GM18499 (cell line): ENCODE measurements at regions not wholly inside any gene's neighbourhood (a gene's known extent, or its start where the extent isn't known, plus 50 kb on each side); places are given as distances from the start of the nearest gene placed in this dataset.

ENCODE experiments used
- ATAC-seq: cut with Tn5 transposase; IDR thresholded peaks from one replicate; pipeline ENCODE4 v1.9.1; 2021; ENCODE audit warnings: moderate number of reproducible peaks; ENCODE audit not compliant: insufficient read depth, unreplicated experiment

DNA sequence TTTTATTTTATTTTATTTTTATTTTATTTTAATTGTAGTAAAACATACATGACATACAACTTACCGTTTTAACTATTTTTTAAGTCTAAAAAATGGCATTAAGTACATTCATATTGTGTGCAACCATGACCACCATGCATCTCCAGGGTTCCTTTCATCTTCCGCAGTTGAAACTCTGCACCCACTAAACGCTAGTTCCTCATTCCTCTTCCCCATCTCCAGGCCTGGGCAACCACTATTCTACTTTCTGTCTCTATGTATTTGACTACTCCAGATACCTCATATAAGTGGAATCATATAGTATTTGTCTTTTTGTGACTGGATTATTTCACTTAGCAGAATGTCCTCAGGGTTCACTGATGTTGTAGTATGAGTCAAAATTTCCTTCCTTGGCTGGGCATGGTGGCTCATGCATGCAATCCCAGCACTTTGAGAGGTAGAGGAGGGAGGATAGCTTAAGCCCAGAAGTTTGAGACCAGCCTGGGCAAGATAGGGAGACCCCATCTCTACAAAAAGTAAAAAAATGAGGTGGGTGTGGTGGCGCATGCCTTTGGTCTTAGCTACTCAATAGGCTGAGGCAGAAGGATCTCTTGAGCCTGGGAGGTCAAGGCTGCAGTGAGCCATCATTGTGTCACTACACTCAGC lies 55.7 kb upstream of the ZNF507 start:
- no peak for ATAC-seq

DNA sequence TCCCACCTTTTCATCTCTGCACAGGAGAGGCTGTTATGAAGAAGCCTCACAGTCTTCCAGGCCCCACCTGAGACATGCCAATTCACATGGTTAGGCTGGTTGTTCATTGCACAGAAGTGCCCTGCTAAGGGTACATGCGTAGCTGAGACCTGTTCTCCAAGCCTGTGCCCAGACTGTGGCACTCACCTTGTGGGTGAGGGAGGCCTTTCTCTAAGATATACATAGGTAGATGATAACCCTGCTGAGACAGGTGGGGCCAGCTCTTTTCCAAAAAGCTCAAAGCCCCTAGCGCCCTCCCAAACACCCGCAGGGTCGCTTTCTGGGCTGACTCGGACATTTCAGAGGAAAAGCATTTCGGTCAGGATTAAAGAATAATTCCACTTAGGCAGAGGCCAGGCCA lies 53.5 kb upstream of the ZNF507 start:
- no peak for ATAC-seq

DNA sequence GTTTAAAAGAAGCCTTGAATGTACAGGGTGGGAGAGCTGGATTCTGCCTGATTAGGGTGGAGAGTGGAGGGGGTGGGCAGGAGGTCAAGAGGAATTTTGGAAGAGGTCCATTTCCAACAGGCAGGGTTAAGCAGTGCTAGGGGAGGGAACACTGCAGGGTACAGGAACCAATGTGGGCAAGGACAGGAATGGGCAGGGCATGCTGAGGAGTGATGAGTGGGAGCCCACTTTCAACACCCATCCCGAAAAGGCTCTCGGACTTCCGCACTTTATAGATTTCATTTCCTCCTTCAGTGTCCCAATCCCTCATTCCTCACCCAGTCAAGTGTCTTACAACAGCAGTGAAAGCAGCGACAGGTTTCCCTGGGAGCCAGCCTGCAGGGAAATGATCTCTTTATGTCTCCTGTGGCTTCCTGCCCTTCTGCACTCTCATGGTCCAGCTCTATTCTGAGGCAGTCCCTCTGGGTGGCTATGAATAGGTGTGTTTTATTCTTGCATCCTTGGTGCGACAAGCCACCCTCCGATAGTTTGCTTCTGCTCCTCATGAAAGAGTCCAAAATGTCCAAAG lies 50.5 kb upstream of the ZNF507 start:
- ATAC-seq, result no peak
